GM18870 (cell line): ENCODE measurements at regions not wholly inside any gene's neighbourhood (a gene's known extent, or its start where the extent isn't known, plus 50 kb on each side); places are given as distances from the start of the nearest gene placed in this dataset.

Experiments used
- ATAC-seq: cut with Tn5 transposase; IDR thresholded peaks from one replicate; pipeline ENCODE4 v1.9.1; 2021; ENCODE audit warnings: moderate library complexity; ENCODE audit not compliant: unreplicated experiment

DNA sequence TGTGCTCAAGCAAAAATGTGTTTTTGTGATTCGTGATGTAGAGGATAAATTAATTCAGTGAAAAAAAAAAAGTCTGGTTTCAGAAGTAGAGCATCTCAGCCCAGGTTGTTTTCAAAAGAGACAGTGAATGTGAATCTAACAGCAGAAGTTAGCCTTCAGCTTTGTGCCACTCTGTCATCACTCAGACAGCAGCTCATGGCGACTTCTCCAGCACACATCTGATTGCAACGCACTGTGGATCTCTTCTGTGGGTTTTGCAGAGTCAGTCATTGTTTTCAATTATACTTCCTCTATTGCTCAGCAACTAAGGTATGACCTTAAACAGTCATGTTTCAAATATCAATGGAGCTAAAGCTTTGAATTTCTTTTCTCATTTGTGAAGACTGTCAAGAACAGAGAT is 335.5 kb upstream of the POU3F2 start:
- no peak for ATAC-seq

DNA sequence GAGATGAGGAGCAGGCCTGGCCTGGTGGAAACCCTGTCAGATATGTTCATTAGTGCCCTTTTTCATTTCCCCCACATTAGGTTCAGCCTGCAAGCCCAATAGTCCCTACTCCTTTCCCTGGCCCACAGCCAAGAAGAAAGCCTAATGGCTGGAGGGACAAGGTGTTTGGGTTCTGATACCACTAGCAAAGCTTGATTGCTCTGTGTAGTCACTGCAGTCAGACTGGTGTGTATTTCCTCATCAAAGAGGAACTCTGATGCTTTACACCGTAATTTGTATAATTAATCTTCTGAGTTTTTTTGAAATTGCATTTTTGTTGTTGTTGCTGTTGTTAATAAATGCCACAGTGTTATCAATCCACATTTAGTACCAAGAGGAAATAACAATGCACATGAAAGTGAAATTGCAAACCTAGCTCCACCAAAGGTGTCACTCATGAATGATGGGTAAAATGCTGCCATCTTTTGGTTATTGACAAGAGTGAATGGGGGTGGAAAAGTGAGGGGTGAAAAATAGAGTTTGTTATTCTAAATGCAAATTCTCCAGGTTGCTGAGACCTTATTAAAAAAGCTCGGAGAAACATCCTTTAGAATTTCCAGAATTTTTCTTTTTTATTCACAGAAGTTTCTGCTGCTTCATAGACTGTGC is 320.2 kb upstream of the POU3F2 start:
- ATAC-seq = no peak

DNA sequence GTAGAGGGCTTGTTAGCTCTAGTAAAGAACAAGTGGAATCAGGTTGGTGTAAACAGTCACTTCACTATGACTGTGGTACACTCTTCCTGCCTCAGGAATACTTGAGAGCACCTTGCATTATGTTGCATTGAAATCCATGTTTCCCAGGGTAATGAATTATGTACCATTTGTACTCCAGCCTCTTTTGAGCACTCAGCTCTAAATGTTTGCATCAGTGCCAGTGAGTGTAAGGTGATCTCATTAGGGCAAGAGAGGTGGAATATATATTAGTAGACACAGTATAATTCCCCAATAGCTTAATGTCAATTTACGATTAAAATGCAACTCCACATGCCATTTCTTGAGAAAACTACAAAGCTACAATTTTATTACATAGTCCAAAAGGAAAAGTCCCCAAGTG is 319.6 kb upstream of the POU3F2 start:
- no peak for ATAC-seq

DNA sequence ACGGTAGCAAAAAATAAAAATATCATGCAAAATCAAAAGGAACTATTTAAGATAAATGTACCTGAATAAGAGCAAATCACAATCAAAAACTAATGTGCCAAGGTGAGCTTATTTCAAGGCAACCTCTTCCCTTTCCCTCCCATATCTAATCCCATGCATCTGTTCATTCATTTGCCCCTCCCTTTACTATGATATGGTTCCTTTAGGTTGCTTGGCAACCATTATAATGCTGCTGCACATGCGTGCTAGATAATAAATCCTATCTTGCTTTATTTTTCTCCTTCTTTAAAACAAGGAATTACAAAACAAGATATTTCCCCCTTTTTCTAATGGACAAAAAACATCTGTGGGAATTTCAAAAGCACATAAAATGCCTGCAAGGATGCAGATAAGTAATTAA is 318.2 kb upstream of the POU3F2 start:
- ATAC-seq = no peak

DNA sequence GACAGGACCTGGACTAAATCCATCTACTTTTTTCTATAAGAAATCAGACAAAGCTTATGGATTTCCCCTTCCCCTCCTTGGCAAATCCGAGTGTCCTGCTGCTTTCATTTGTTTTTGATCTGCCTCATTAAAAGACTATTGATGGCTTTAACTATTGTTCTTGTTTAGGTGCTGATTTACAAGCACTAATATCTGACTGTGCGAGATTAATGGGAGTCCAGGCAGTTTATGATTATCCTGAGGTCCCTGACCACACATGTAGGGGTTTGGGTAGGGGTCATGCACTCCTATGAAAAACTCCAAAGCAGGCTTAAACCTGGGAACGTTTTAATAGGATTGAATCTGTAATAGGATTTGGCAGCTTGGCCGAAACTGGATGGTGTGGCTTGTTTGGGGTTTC is 317.5 kb upstream of the POU3F2 start:
- ATAC-seq = no peak

DNA sequence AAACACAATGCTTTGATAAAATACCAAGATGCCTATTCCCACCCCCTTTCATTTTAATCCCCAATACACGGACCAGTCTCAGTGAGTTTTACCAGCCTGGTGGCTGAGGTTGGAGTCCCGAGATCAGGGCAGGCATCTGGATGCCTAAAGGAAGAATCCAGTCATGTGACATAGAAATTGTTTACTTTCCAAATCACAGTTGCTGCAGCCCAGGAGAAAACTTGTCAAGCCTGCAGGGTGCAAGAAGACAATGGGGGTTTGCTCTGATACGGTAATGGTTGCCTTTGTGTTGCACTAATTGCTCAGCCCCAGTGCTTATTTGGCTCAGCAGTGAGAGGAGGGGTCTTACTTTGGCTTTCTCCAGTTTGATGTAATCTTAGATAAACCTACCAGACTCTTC is 308.5 kb upstream of the POU3F2 start:
- no peak for ATAC-seq

DNA sequence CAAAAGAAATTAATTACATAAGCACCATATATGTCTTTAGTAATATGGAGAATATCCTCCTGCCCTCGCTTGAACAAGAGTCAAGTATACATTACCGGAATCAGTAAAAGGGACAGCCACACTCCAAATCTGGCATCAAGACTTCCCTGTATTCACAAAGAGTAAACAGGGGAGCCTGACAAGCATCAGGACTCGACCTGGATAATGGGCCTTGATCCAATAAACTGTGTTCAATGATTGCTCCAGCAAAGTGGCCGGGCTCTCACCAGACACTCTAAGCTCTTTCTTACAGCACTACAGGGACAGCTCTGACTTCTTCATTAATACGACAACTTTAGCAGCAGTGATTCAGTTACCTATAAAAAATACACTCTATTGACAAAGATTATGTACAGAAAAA is 307.9 kb upstream of the POU3F2 start:
- ATAC-seq = no peak

DNA sequence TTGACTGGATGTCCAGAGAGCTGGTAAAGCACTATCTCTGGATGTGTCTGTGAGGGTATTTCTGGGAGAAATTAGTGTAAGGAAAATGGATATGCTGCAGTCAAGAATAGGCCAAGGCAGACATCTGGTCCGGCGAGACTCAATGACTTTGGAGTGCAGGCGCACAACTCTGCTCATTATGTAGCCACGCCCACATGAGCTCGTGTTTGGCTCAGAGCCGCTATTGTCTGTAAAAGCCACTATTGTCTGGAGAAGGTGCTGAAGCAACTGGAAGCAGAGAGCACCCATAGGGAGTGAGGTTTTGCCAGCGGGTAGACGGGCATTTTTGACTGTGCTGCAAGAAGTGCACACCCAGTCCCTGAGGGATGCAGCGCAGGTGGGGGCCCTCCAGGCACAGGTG is 305.0 kb upstream of the POU3F2 start:
- no peak for ATAC-seq

DNA sequence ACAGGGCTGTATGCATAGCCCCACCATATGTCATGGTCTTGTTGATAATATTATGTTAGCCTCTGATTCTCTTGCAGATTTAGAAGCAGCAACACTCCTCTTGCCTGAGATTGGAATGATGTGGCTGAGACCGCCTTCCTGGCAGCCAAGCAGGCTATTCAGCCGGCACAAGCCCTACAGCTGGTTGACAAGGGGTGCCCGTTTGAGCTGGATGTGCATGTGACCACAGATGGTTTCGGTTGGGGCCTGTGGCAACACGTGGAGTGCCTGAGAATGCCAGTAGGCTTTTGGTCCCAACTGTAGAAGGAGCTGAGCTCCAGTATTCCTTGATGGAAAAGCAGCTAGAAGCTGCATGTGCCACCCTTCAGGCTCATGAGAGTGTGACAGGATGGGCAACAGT is 303.6 kb upstream of the POU3F2 start:
- ATAC-seq = no peak

DNA sequence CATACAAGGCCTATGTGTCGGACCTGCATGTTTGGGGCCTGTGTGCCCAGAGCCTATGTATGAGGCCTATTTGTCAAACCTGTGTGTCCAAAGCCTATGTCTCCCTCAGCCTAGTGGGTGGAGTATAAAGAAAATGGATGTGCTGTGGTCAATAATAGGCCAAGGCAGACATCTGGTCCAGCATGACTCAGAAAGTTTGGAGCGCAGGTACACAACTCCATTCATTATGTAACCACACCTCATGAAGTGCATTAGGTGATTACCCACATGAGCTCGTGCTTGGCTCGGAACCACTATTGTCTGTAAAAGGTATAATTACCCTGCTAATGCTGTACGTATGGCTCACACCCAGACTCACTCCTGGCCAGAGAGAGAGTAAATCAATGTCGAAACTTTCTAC is 302.4 kb upstream of the POU3F2 start:
- ATAC-seq = no peak

DNA sequence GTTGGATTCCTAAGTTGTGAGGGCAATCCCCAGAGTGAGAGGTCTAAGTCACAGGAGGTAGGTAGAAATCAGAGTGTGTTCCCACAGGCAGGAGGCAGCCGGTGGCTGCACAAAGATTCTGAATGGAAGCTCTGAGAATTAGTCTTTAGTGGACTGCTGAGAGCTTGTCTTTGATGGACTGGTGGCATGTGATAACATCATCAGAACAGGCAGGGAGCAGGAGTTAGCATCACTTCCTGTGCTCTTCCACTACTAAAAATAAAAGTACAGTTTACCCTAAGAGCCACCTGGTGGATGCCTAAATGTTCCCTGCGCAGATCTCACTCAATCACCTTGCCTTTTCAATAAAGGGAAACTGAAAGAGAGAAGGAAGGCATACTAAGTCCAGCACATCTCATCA is 294.6 kb upstream of the POU3F2 start:
- ATAC-seq = peak; percentile 74

DNA sequence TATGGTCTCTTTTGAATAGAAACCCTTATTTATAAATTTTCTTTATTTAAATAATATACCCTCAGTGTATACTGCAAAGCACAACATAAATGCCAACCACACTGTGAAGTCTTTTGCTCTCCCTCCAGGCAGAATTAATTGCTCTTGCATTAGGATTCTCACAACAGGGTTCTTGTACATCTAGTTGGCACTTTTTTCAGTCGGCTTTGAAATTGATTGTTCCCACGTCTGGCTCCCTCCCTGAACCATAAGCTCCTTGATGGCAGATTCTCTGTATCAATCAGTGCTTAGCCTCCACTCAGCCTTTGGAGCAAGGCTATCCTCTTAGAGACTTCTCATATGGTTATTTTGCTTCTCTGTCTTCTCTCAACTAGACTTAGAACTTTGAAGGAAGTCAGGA is 288.0 kb upstream of the POU3F2 start:
- no peak for ATAC-seq

DNA sequence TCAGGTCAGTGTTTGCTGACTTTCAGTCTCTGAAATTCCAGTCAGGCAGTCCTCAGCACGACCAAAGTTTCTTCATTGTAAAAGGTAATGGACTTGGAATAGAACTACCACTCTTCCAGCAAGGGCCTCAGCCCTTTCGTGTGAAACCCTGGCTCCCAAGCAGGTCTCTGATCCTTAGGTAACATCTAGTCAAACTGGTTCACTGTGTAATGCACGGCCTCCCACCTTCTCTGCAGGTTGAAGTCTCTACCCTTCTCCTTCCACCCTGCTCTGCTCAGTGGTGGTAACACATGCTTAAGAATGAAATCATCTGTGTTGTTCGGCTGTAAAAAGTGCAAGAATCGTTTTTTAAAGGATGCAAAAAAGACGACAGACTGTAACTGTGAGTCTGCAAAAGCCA is 287.2 kb upstream of the POU3F2 start:
- no peak for ATAC-seq

DNA sequence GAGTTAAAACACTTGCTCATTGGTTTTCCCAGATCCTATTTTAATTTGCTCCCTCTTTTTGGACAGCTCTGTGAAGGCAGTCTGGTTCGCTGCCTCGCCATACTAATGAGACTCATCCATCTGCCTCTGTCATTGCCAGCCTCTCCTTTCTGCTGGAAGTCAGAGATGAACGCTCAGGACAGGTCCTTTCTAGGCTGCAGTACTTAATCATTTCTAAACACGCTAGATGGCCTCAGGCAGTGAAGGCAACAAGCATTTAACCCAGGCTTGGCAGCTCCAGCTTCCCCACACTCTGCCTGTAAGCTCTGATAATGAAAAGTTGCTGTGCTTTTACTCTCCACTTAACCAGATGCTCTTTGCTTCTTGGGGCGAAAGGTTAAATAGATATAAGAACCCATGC is 286.7 kb upstream of the POU3F2 start:
- no peak for ATAC-seq

DNA sequence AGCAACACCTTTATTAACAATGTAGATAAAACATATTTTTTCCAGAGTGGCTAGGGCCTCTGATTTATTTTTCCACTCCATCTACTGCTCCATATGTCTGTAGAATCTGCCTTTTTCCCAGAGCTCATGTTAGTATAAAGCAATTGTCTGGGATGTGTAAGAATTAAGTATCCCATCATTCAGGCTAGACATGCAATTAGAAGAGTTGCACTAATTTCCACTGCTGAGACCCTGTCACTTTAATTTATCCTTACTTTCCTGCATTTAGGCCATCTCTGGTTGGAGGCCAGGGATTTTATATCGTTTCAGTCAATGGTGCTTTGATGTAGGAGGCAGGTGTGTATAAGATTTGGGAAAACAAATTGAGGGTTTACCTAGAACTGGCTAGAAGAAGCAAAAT is 286.1 kb upstream of the POU3F2 start:
- no peak for ATAC-seq

DNA sequence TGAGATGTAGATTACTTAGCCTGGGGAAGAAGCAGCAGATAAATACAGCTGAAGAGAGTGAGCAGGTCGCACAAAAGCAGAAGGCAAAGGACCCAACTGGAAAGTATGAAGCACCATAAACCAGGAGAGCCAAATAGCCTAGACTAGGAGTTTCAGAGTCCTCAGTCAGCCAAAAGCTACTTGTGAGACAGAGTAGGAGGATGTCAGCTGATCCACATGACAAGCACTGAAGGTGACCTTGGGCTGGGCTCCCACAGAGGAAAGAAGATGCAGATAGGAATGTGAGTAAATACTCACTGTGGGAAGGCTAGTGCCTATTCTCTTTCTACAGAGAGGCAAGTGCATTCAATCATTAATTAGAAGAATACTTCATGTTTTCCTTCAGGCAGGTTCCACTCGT is 274.0 kb upstream of the POU3F2 start:
- no peak for ATAC-seq

DNA sequence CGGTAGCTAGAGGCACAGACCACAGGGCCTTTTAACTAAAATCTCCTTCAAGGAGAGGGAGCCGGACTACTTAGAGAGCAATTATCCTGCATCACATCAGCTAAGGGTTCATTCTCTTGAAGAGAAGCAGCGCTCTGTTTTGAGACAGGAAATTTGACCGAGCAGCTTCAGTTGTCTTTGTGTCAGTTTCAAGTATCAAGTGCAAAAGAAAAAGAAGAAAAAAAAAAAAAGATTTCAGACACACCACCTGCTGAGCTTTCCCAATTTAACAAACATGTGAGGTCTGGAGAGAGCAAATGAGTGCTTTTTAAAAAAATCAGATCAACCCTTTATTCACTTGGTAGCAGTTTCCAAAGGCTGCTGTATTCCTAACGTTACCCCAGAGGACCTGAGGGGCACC is 273.5 kb upstream of the POU3F2 start:
- ATAC-seq = no peak

DNA sequence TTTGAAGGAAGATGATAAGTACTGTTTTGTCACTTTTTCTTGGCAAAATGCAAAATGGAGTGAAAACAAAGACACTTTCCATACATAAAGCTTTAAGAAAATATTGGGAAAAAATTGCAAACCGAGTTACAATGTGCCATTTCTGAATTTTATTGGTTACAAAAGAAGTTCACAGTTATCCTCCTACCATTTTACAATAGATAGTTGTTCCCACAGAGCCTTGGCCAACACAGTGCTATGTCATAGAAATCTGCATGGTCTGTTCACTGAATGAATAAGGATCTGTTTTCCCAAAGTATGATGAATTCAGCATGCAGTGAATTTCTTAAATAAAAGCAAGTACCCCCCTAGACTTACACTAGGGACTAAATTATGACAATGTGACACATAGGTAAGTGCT is 268.2 kb upstream of the POU3F2 start:
- ATAC-seq = no peak

DNA sequence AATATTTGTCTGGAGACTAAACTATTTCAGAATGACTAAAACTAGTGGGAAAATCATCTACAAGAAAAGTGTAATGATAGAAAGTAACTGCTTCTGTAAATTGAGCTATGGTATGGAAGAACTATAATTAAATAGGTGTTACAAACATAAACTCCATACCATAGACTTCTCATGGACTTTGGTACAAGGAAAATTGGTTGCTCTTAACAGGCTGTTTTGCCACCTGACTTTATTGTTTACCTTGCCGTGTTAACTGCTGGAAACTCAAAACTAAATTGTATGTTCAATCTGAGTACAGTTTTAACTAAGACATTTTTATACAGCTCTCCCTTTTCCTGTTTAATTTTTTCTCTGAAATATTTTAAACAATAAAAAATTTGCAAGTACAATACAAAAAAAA is 261.8 kb upstream of the POU3F2 start:
- ATAC-seq = no peak

DNA sequence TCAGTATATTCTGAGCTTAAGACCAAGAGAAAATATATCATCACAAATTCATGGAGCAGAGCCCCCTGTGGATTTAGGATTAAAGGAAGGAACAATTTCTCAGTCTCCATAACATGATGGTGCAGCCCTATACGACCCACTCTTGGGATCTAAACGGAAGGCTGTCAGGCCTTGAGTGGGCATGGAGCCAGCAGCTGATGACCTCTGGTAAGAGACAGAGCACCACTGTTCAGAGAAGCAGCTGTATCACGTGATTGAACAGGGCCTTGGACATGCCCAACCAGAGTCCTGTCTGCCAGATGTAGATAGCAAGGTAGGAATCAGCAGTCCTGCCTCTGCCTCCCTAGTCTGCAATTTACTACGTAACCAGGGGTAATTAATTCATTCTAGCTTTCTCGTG is 259.4 kb upstream of the POU3F2 start:
- ATAC-seq = no peak

DNA sequence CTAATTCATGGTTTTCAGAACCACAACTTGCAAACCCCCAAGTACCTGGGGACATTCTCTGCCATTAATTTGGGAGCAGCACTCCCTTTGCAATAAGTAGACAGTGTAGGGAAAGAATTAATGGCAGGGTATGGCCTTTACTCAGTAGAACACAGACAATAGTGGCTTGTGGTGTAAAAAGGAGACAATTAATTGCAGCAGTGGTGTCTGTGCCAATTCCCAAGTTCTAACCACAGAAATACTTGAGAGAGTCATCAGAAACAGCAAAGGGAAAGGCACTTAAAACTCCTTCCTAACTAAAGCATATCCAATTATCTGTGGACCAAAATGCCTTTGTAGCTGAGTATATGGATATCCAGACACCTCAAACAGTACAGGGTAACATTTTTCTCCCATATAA is 257.6 kb upstream of the POU3F2 start:
- no peak for ATAC-seq

DNA sequence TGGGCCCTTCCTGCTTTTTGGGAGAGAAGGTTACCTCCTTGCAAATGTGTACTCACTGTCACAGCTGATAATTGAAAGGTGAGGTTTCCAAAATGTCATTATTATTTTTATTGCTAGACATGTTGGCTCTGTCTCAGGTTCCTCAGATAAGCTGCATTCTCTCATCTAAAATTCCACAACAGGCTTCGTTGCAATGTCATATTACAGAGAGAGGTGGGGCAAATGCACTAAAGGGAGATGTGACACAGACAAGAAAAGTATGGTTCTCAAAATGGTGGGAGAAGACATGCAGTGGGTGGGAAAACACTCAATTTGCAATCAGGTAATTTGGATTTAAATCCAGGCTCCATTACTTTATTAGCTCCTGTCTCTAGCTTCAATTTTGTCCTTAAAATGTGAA is 256.4 kb upstream of the POU3F2 start:
- ATAC-seq = no peak

DNA sequence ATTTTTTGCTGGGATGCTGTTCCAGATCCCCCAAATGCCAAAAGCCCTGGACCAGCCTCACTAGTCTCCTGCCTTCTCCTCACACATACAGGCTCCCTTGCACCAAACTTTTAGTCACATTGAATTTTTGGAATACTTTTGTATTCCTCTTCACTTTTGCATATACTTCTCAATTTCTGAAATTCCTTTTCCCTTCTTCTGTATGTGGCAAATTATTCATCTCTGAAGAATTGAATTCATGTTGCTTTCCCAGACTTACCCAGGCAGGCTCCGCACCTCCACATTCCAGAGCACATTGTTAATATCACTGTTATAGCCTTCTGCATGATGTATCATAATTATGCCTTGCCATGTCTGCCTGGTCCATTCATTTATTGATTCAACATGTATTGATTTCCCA is 255.3 kb upstream of the POU3F2 start:
- no peak for ATAC-seq

DNA sequence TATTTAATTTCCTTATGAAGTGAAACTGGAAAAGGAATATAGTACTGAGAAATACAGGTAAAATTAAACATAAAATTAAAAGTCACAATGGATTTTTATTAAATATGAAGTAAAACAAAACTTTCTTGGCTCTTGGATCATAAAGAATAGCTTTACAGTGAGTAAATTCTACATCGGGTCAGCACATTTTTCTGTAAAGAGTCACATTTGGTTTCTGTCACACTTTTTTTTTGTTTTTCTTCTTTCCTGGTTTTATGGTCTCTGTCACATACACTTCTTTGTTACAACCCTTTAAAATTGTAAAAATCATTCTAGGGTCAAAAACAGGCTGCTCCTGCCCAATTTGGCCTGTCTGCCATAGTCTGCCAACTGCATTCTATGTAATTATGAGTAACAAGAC is 254.4 kb upstream of the POU3F2 start:
- ATAC-seq = no peak
